ENCODE measurements at regions not wholly inside any gene's neighbourhood (a gene's known extent, or its start where the extent isn't known, plus 50 kb on each side); places are given as distances from the start of the nearest gene placed in this dataset.
"Not testable (repeated sequence)": the region's sequence is repeated elsewhere in the genome, so short reads cannot be mapped to it uniquely, and the experiment has no call there.

DNA sequence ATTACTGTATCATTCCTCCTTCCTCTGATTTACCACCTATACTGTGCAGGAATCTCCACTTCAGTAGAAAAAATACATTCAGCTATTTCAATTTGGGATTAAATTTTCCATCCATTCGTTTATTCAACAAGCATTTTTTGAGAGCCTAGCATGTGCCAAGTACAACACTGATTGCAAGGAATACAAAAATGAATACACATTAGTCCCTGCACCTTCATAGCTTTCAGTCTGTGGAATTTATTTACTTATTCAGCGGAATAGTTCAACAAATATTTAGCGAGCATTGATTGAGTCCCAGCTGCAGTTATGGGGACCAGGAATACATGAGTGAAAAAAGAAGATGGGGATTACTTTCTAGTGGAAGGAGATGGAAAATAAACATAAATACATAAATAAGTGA is 606.8 kb upstream of the TBL1XR1 start:
- Histone ChIP-seq H3K4me3 (no peak overlapping the region), H3K36me3 (no peaks in the 10 kb centered on the region), H3K4me1 (peaks cover 18% of the 10 kb centered on the region), H3K27me3 (no peaks in the 10 kb centered on the region), H3K27ac (no peak overlapping the region), H3K9me3 (replicated peaks) (no peaks in the 10 kb centered on the region)
- no peak for DNase-seq

DNA sequence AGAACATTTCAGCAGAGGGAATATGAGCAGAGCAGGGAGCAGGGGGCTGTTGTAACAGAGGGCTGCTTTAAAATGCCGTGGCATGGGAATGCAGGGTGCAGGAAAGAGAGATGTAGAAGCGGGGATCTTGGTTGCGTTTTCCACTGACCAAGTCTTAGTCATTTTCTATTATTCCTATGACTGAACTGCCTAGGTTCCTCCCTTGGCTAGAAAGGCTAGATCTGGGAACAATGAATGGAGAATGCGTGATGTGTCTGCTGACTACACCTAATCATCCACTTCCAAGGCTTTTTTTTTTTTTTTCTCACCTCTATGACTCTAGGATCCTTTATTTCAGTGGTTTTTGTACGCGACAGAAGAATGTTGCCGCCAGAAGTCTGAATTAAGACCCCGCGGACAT is 607.4 kb upstream of the TBL1XR1 start:
- Histone ChIP-seq H3K9me3 (replicated peaks) (no peaks in the 10 kb centered on the region), H3K36me3 (no peaks in the 10 kb centered on the region), H3K27me3 (no peaks in the 10 kb centered on the region), H3K4me1 (peaks cover 19% of the 10 kb centered on the region), H3K27ac (no peak overlapping the region), H3K4me3 (no peak overlapping the region)
- DNase-seq = no peak

DNA sequence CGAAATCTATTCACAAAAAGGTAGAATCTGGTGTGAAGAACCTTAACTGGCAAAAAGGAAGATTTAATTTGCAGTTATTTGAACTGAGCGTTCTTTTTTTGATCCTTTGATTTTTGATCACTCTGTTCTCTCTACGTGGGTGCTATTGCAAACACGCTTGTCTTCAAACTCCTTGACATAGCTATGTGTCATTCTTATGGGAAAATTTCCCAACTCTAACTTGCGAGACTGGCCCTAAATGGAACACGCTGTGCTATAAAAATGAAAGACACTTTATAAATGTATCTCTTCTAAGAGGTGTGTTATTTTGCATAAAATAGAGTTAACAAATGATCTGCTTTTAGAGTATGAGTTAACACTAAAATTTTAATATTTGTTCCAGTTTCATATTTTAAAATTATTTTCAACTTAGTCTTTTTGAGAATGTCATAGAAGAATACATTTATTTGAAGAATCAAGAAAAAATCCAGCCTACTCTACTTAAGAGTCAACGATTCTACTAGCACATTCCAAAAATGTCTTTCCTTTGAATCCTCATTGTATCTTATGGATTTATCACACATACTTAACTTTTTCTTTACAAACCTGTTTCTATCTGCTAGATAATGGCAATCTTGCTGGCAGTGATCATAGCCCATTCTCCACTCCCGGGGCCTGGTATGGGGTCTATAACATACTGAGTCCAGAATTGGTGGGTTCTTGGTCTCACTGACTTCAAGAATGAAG is 610.0 kb upstream of the TBL1XR1 start:
- H3K36me3 ChIP-seq = no peaks in the 10 kb centered on the region
- peaks cover 13% of the 10 kb centered on the region; the same call in 1 of the 2 replicates for H3K4me1 ChIP-seq
- DNase-seq = no peak
- no peak overlapping the region for H3K27ac ChIP-seq
- no peaks in the 10 kb centered on the region for H3K27me3 ChIP-seq
- no peak overlapping the region for H3K4me3 ChIP-seq
- H3K9me3 ChIP-seq (replicated peaks) = no peaks in the 10 kb centered on the region

DNA sequence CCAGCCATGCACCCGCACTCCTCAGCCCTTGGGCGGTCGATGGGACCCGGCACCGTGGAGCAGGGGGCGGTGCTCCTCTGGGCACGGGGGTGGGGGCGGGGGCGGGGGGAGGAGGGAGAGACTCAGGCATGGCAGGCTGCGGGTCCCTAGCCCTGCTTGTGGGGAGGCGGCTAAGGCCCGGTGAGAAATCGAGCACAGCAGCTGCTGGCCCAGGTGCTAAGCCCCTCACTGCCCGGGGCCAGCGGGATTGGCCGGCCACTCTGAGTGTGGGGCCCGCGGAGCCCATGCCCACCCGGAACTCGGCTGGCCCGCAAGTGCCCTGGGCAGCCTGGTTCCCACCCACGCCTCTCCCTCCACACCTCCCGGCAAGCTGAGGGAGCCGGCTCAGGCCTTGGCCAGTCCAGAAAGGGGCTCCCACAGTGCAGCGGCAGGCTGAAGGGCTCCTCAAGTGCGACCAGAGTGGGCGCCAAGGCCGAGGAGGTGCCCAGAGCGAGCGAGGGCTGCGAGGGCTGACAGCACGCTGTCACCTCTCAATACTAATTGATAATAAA is 611.7 kb upstream of the TBL1XR1 start:
- not testable (repeated sequence) for H3K27me3 ChIP-seq; DNase-seq; H3K4me3 ChIP-seq; H3K9me3 ChIP-seq (replicated peaks); H3K4me1 ChIP-seq; H3K27ac ChIP-seq; H3K36me3 ChIP-seq

DNA sequence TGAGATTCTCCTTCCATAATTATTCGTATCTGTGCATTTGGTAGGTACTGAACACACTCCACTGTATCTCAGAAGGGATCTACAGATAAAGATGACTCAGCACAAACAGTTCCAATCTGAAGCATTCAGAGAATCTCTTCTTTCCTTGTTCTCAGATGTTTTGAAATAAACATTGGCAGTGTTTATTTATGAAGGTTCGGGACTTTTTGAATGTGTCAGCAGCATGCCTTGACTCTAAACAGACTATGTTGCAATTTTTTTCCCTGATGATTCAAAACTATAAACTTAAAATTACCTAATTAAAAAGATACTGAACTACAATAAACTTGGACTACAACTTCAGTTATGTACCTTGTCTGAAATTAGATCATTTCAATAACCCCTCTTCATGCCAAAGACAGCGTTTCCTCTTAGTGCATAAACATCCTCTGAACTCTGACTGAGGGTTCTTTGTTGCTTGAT is 612.9 kb upstream of the TBL1XR1 start:
- H3K27ac ChIP-seq = no peak overlapping the region
- no peaks in the 10 kb centered on the region for H3K9me3 ChIP-seq (replicated peaks)
- H3K27me3 ChIP-seq = no peaks in the 10 kb centered on the region
- peaks cover 10% of the 10 kb centered on the region; the same call in 1 of the 2 replicates for H3K4me1 ChIP-seq
- no peak for DNase-seq
- no peaks in the 10 kb centered on the region for H3K36me3 ChIP-seq
- no peak overlapping the region for H3K4me3 ChIP-seq

DNA sequence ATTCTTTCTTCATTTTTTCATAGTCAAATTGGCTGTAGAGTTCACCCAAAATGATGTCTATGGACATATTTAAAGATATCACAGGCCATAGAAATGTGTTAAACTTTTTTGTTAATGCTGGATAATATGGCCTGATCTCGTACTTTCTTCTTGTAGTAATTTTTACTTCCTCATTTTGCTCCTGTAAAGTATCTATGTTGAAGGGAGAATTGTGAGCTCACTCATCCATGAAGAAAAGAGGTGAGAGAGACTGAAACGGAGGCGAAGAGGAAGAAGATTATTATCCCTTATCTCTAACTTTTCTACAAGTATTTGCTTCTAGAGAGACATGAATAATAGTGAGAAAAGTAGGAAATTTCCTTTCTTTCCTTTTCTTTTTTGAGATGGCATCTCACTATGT is 613.8 kb upstream of the TBL1XR1 start:
- Histone ChIP-seq H3K27ac (no peak overlapping the region), H3K4me3 (no peak overlapping the region), H3K9me3 (replicated peaks) (no peaks in the 10 kb centered on the region), H3K27me3 (no peaks in the 10 kb centered on the region), H3K4me1 (peaks cover 10% of the 10 kb centered on the region; the same call in 1 of the 2 replicates), H3K36me3 (no peaks in the 10 kb centered on the region)
- DNase-seq = no peak

DNA sequence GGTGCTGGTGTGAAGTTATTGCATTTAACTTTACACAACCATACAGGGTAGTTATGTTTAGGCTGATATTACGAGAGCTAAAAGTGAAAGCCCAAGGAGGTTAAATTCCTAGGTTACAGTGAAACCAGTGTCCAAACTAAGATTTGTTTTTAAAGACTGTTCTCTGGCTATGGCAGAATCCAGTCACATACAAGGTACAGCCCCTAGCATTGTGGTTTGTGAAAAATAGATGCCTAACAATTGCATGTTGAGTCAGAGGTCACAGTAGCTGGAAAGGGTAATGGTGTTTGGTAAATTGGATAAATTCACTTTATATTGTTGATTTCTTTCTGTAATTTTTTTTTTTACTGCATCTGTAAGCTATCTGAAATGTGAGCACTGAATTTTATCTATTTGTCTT is 614.6 kb upstream of the TBL1XR1 start:
- H3K27me3 ChIP-seq = no peaks in the 10 kb centered on the region
- H3K27ac ChIP-seq = no peak overlapping the region
- H3K4me3 ChIP-seq = no peak overlapping the region
- no peaks in the 10 kb centered on the region for H3K9me3 ChIP-seq (replicated peaks)
- peaks cover 10% of the 10 kb centered on the region; the same call in 1 of the 2 replicates for H3K4me1 ChIP-seq
- no peak for DNase-seq
- no peaks in the 10 kb centered on the region for H3K36me3 ChIP-seq

DNA sequence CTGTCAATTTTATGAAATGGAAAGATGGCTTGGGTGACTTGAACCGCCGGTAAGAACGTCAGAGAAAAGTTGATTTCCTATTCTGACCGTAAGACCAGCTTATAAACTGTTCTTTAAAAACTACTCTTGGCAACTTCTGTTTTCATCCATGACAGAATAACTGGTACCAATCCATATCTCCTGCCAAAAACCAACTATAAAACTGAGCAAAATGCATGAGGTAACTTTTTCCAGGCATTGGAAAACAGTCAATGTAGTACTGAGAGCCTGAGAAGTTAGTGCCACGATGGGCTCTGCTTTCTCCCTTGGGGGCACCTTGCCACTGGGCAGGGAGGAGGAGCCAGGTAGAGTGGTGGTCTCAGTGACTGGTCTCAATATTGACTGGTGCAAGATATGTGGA is 615.2 kb upstream of the TBL1XR1 start:
- peaks cover 10% of the 10 kb centered on the region; the same call in 1 of the 2 replicates for H3K4me1 ChIP-seq
- H3K9me3 ChIP-seq (replicated peaks) = no peaks in the 10 kb centered on the region
- H3K36me3 ChIP-seq = no peaks in the 10 kb centered on the region
- no peak overlapping the region for H3K4me3 ChIP-seq
- no peaks in the 10 kb centered on the region for H3K27me3 ChIP-seq
- DNase-seq = no peak
- no peak overlapping the region for H3K27ac ChIP-seq

DNA sequence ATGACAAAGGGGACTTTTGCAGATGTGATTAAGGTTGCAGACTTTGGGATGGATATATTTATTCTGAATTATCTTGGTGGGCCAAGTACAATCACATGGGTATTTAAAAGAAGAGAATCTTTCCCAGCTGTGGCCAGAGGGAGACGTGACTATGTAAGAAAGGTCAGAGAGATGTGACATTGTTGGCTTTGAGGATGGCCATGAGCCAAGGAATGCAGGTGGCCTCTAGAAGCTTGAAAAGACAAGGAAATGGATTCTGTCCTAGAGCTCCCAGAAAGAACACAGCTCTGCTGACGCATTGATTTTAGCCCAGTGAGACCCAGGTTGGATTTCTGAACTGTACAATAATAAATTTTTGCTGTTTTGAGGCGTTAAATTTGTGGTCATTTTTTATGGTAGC is 616.0 kb upstream of the TBL1XR1 start:
- H3K9me3 ChIP-seq (replicated peaks) = no peaks in the 10 kb centered on the region
- H3K27me3 ChIP-seq = no peaks in the 10 kb centered on the region
- H3K4me1 ChIP-seq = peaks cover 10% of the 10 kb centered on the region; the same call in 1 of the 2 replicates
- no peak overlapping the region for H3K4me3 ChIP-seq
- DNase-seq = peak in 1 of 2 experiments; percentile 30
- no peaks in the 10 kb centered on the region for H3K36me3 ChIP-seq
- H3K27ac ChIP-seq = no peak overlapping the region

DNA sequence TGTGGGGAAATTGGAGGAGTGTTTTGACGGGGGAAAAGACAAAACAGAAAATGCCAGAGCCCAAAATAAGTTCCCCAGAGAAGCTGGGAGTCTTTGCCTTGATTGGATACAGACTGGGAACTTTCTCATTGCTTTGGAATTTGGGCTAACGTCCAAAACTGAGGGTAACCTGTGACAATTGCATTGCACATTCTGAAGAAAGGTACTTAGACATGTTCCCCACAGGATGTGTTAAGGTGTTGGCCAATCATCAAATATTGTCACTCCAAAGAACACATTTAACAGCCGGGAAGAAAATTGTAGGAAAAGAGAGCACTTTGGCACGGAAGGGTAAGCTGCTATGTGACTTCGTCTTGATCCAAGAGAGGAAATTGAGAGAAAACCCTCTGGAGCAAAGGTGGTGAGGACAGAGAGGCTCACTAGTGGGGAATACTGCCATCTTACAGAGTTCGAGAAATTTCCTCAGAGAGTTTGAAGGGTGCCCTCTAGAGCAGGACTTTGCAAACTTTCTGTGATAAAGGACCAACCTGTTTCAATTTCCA is 619.5 kb upstream of the TBL1XR1 start:
- no peaks in the 10 kb centered on the region for H3K27me3 ChIP-seq
- H3K4me1 ChIP-seq = no peaks in the 10 kb centered on the region
- no peaks in the 10 kb centered on the region for H3K36me3 ChIP-seq
- no peak overlapping the region for H3K4me3 ChIP-seq
- DNase-seq = peak in 1 of 2 experiments; percentile 20
- H3K27ac ChIP-seq = no peak overlapping the region
- H3K9me3 ChIP-seq (replicated peaks) = no peaks in the 10 kb centered on the region

DNA sequence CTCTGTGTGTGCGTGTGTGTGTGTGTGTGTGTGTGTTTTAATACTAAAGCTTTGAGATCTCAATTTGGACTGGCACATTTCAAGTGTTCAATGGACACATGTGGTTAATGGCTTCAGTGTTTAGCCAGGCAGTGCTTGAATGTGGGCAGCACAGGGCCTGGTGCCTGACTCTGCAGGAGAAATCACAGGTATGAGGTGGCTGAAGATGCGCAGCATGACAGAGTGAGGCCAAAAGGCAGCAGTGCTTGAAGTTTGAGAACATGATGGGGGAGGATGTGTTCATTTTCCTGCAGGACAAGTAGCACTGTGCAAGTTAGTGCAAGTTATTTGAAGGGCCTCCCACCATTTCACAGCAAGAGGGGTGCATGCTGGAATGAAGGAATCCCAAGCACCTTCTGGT is 620.5 kb upstream of the TBL1XR1 start:
- no peaks in the 10 kb centered on the region for H3K4me1 ChIP-seq
- H3K27me3 ChIP-seq = no peaks in the 10 kb centered on the region
- DNase-seq = no peak
- no peak overlapping the region for H3K4me3 ChIP-seq
- H3K36me3 ChIP-seq = no peaks in the 10 kb centered on the region
- H3K27ac ChIP-seq = no peak overlapping the region
- H3K9me3 ChIP-seq (replicated peaks) = no peaks in the 10 kb centered on the region

DNA sequence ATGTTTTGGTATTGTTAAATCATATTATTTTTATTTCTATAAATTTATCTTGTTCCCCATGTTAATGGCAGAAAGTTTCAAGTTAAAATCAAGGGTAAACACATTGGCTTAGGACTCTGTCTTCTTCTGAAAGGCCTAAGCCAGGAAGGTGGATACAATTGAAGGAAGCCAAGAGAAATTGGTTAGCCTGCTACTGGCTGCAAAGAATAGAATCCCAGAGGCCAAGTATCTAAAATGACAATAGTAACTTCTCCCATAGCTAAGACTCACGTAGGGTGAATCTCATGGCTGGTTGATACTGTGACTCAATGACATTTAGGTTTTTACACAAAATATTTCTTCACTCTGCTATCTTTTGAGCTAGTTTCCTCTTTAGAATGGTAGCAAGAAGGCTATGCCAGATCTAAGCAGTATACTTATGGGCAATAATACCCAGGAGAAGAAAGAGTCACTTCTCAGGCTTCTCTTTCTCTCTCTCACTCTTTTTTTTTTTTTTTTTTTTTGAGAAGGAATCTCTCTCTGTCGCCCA is 621.5 kb upstream of the TBL1XR1 start:
- no peak overlapping the region for H3K4me3 ChIP-seq
- DNase-seq = no peak
- H3K27me3 ChIP-seq = no peaks in the 10 kb centered on the region
- H3K27ac ChIP-seq = no peak overlapping the region
- no peaks in the 10 kb centered on the region for H3K4me1 ChIP-seq
- no peaks in the 10 kb centered on the region for H3K36me3 ChIP-seq
- H3K9me3 ChIP-seq (replicated peaks) = no peaks in the 10 kb centered on the region

DNA sequence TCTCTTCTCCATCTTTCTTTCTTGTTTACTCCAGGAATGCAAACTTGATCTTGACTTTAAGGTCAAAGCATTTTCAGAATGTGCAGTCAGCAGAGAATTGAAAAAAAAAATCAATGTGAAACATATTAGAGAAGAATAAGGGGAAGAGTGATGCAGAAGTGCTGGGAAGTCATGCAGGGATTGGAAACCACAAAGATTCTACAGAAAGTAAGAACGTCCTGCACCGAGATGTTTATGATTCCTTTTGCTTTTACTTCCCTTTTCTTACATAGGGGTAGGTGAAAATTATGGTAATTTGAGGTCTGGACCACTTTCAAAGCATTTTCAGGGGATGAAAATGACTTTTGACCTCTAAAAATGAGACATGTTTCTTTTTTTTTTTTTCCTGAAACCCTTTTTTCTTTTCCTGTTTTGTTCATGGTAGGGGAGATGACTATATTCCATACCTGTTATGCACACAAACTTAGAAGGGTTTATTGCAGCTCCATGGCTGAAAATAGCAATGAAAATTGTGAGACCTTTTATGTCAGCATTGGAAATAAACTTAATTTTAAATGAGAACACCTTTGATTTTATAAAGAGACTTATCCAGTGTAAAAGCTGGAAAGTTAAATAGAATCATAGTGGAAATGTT is 623.5 kb upstream of the TBL1XR1 start:
- no peak for DNase-seq
- H3K36me3 ChIP-seq = no peaks in the 10 kb centered on the region

DNA sequence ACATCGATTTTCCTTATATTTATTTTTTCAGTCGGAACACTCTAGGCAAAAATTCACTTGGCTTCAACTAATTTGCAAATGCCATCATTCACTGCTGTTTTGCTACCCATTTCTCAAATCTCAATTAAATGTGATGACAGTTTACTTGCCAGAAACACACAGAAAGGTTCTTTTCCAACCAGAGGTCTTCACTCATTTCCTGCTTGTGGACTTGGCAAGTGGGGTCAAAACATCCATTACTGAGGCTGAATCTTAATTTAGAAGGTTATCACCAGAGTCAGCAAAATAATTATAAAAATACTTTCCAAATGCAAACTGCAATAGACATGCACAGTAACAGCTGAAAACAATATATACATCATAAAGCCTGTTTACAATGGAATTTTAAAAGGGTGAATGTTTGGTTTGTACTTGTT is 625.4 kb upstream of the TBL1XR1 start:
- H3K4me3 ChIP-seq = no peak overlapping the region
- H3K27ac ChIP-seq = no peak overlapping the region
- DNase-seq = no peak
- no peaks in the 10 kb centered on the region for H3K9me3 ChIP-seq (replicated peaks)
- no peaks in the 10 kb centered on the region for H3K4me1 ChIP-seq
- H3K36me3 ChIP-seq = no peaks in the 10 kb centered on the region
- no peaks in the 10 kb centered on the region for H3K27me3 ChIP-seq

More for the DNA sequence above, 623.5 kb upstream of the TBL1XR1 start:
- Histone ChIP-seq H3K4me1 (no peaks in the 10 kb centered on the region), H3K4me3 (no peak overlapping the region), H3K9me3 (replicated peaks) (no peaks in the 10 kb centered on the region), H3K27ac (no peak overlapping the region), H3K27me3 (no peaks in the 10 kb centered on the region)

DNA sequence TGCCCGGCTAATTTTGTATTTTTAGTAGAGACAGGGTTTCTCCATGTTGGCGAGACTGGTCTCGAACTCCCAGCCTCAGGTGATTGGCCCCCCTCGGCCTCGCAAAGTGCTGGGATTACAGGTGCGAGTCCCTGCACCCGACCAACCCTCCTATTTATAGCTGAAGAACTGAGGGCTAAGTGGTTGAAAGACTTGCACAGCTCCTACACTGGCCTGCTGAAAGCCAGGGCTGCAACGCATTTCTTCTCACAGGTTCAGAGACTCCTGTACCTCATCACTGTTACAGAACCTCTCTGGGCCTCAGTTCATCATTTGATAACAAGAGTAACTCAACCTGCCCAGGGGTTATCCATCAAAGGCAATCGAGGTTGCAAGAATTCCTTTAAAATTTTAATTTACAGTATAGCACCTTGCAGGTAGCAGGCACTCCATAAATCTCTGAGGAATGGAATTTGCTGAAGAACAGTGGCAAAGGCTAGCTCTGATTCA is 626.5 kb upstream of the TBL1XR1 start:
- Histone ChIP-seq H3K9me3 (replicated peaks) (no peaks in the 10 kb centered on the region), H3K27ac (no peak overlapping the region), H3K4me1 (no peaks in the 10 kb centered on the region), H3K4me3 (no peak overlapping the region), H3K36me3 (no peaks in the 10 kb centered on the region), H3K27me3 (no peaks in the 10 kb centered on the region)
- DNase-seq = no peak
